BLaER1 (cell line): ENCODE measurements at regions not wholly inside any gene's neighbourhood (a gene's known extent, or its start where the extent isn't known, plus 50 kb on each side); places are given as distances from the start of the nearest gene placed in this dataset.

ENCODE experiments used
- H3K27ac ChIP-seq: shearing (Covaris generic); formaldehyde crosslinking; 2 replicates; pipeline ENCODE4 v1.8.1; 2022
- H3K27me3 ChIP-seq: shearing (Covaris generic); formaldehyde crosslinking; 2 replicates; pipeline ENCODE4 v1.8.1; 2022
- H3K36me3 ChIP-seq: shearing (Covaris generic); formaldehyde crosslinking; 2 replicates; pipeline ENCODE4 v1.8.1; 2022
- H3K4me1 ChIP-seq: shearing (Covaris generic); formaldehyde crosslinking; 2 replicates; pipeline ENCODE4 v1.8.1; 2022
- H3K4me2 ChIP-seq: shearing (Covaris generic); formaldehyde crosslinking; 2 replicates; pipeline ENCODE4 v1.8.1; 2022
- H3K4me3 ChIP-seq: shearing (Covaris generic); formaldehyde crosslinking; 2 replicates; pipeline ENCODE4 v1.8.1; 2022
- H3K9ac ChIP-seq: shearing (Covaris generic); formaldehyde crosslinking; 2 replicates; pipeline ENCODE4 v1.8.1; 2022
- H3K9me3 ChIP-seq: shearing (Covaris generic); formaldehyde crosslinking; 2 replicates; pipeline ENCODE4 v1.8.1; 2022
- H4K20me1 ChIP-seq: shearing (Covaris generic); formaldehyde crosslinking; 2 replicates; pipeline ENCODE4 v1.8.1; 2022
- Cebpa-rat ChIP-seq: shearing (Covaris generic); IDR thresholded peaks from 2 replicates; pipeline ENCODE4 v1.8.1; 2022

GRCh38 chrX:26083093-26083492 is 55.0 kb upstream of the MAGEB18 start:
- no peak overlapping the region for H3K4me2 ChIP-seq
- H3K36me3 ChIP-seq, result no peaks in the 10 kb centered on the region
- no peaks in the 10 kb centered on the region for H3K4me1 ChIP-seq
- peaks cover 24% of the 10 kb centered on the region for H3K27me3 ChIP-seq
- H3K9ac ChIP-seq, result no peak overlapping the region
- no peaks in the 10 kb centered on the region for H4K20me1 ChIP-seq
- no peaks in the 10 kb centered on the region for H3K9me3 ChIP-seq
- TF ChIP-seq Cebpa-rat, result no peak
- no peak overlapping the region for H3K27ac ChIP-seq
- H3K4me3 ChIP-seq, result no peak overlapping the region
